Liver (tissue), 3 donors: ENCODE measurements at regions not wholly inside any gene's neighbourhood (a gene's known extent, or its start where the extent isn't known, plus 50 kb on each side); places are given as distances from the start of the nearest gene placed in this dataset.

Experiments used
- FOXA1 ChIP-seq: IDR thresholded peaks from 2 replicates; pipeline ENCODE4 v1.6.1; 2016; ENCODE audit warnings: antibody characterized with exemption
- GABPA ChIP-seq, 2 donors: IDR thresholded peaks in 1 of 2; conservative IDR thresholded peaks in 1 of 2; 2 replicates each; pipeline ENCODE4 v1.6.1; 2016; ENCODE audit warnings: antibody characterized with exemption in 2 of 2, mild to moderate bottlenecking in 1 of 2, moderate library complexity in 1 of 2
- HNF4A ChIP-seq, 2 donors: conservative IDR thresholded peaks; 2 replicates each; pipeline ENCODE4 v1.6.1; 2016; ENCODE audit warnings: antibody characterized with exemption in 2 of 2, mild to moderate bottlenecking in 2 of 2
- JUND ChIP-seq, 2 donors: IDR thresholded peaks; 2 replicates each; pipeline ENCODE4 v1.6.1; 2016; ENCODE audit warnings: antibody characterized with exemption in 2 of 2
- NR2F2 ChIP-seq: IDR thresholded peaks from 2 replicates; pipeline ENCODE4 v1.6.1; 2016; ENCODE audit warnings: antibody characterized with exemption
- RAD21 ChIP-seq, 2 donors: IDR thresholded peaks; 2 replicates each; pipeline ENCODE4 v1.6.1; 2016; ENCODE audit warnings: antibody characterized with exemption in 2 of 2, mild to moderate bottlenecking in 2 of 2
- SP1 ChIP-seq: IDR thresholded peaks from 2 replicates; pipeline ENCODE4 v1.6.1; 2018; ENCODE audit warnings: antibody characterized with exemption, mild to moderate bottlenecking
- TAF1 ChIP-seq: conservative IDR thresholded peaks from 2 replicates; pipeline ENCODE4 v1.6.1; 2016; ENCODE audit warnings: antibody characterized with exemption, mild to moderate bottlenecking
- YY1 ChIP-seq: IDR thresholded peaks from 2 replicates; pipeline ENCODE4 v1.6.1; 2016; ENCODE audit warnings: antibody characterized with exemption, mild to moderate bottlenecking
- TF ChIP-seq, protein P1 (sequence below): IDR thresholded peaks from 2 replicates; pipeline ENCODE4 v1.6.1; 2016; ENCODE audit warnings: antibody characterized with exemption
- TF ChIP-seq, protein P2 (sequence below): IDR thresholded peaks from 2 replicates; pipeline ENCODE4 v1.6.1; 2016; ENCODE audit warnings: antibody characterized with exemption
- TF ChIP-seq, protein P3 (sequence below): fragments of 150-350 bp; IDR thresholded peaks from 2 replicates; pipeline ENCODE4 v1.5.1; 2017; ENCODE audit warnings: improper control_type of control experiment, low read depth, low read length; ENCODE audit not compliant: missing input control
- TF ChIP-seq, protein P4 (sequence below): IDR thresholded peaks from 2 replicates; pipeline ENCODE4 v1.6.1; 2016; ENCODE audit warnings: antibody characterized with exemption, mild to moderate bottlenecking
- donor health status: healthy.
- donor health status: healthy.

DNA sequence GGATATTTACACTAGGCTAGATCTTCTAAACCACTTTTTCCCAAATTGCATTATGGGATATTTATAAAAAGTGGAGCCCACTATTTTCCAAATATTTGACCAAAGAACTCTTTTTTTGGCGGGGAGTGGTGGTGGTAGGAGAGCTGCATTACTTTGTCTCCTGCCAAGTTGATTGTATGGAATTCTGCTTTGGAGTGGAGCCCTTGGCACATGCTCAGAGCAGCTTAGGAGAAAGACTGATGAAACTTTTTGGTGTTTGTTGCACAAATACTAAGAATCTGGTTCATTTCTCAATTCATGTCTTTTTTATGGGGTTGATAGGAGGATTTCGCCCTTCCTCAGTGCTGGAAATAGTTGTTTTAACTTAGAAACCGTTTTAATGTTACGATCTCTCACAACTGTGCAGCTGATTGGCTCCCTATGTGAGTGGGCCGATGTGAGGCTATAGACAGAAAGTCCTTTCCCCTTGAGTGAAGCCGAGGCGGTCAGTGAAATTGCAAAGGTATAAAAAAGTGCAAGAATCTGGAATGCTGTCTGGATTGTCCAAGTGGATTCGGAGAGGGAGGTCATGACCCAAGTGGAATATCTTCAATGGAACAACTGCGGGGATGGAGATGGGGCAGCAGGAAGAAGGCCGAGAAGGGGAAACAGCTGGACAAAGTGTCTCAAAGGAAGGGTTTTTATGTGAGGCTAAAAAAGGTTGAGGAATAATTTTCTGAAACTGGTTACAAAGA lies 415.9 kb downstream of the FGF9 start:
- TF ChIP-seq HNF4A (conservative IDR thresholded peaks at IDR 0.05) (no peak), TAF1 (no peak), FOXA1 (no peak), RAD21 (IDR thresholded peaks at IDR 0.05) (no peak), GABPA (IDR thresholded peaks at IDR 0.05 in 1 of 2, conservative IDR thresholded peaks at IDR 0.05 in 1 of 2) (no peak), SP1 (no peak), YY1 (no peak), NR2F2 (no peak), JUND (IDR thresholded peaks at IDR 0.05) (no peak)
- TF ChIP-seq, protein P1, sequence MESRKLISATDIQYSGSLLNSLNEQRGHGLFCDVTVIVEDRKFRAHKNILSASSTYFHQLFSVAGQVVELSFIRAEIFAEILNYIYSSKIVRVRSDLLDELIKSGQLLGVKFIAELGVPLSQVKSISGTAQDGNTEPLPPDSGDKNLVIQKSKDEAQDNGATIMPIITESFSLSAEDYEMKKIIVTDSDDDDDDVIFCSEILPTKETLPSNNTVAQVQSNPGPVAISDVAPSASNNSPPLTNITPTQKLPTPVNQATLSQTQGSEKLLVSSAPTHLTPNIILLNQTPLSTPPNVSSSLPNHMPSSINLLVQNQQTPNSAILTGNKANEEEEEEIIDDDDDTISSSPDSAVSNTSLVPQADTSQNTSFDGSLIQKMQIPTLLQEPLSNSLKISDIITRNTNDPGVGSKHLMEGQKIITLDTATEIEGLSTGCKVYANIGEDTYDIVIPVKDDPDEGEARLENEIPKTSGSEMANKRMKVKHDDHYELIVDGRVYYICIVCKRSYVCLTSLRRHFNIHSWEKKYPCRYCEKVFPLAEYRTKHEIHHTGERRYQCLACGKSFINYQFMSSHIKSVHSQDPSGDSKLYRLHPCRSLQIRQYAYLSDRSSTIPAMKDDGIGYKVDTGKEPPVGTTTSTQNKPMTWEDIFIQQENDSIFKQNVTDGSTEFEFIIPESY: no peak
- TF ChIP-seq, protein P2, sequence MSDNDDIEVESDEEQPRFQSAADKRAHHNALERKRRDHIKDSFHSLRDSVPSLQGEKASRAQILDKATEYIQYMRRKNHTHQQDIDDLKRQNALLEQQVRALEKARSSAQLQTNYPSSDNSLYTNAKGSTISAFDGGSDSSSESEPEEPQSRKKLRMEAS: no peak
- TF ChIP-seq, protein P3, sequence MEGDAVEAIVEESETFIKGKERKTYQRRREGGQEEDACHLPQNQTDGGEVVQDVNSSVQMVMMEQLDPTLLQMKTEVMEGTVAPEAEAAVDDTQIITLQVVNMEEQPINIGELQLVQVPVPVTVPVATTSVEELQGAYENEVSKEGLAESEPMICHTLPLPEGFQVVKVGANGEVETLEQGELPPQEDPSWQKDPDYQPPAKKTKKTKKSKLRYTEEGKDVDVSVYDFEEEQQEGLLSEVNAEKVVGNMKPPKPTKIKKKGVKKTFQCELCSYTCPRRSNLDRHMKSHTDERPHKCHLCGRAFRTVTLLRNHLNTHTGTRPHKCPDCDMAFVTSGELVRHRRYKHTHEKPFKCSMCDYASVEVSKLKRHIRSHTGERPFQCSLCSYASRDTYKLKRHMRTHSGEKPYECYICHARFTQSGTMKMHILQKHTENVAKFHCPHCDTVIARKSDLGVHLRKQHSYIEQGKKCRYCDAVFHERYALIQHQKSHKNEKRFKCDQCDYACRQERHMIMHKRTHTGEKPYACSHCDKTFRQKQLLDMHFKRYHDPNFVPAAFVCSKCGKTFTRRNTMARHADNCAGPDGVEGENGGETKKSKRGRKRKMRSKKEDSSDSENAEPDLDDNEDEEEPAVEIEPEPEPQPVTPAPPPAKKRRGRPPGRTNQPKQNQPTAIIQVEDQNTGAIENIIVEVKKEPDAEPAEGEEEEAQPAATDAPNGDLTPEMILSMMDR: no peak
- TF ChIP-seq, protein P4, sequence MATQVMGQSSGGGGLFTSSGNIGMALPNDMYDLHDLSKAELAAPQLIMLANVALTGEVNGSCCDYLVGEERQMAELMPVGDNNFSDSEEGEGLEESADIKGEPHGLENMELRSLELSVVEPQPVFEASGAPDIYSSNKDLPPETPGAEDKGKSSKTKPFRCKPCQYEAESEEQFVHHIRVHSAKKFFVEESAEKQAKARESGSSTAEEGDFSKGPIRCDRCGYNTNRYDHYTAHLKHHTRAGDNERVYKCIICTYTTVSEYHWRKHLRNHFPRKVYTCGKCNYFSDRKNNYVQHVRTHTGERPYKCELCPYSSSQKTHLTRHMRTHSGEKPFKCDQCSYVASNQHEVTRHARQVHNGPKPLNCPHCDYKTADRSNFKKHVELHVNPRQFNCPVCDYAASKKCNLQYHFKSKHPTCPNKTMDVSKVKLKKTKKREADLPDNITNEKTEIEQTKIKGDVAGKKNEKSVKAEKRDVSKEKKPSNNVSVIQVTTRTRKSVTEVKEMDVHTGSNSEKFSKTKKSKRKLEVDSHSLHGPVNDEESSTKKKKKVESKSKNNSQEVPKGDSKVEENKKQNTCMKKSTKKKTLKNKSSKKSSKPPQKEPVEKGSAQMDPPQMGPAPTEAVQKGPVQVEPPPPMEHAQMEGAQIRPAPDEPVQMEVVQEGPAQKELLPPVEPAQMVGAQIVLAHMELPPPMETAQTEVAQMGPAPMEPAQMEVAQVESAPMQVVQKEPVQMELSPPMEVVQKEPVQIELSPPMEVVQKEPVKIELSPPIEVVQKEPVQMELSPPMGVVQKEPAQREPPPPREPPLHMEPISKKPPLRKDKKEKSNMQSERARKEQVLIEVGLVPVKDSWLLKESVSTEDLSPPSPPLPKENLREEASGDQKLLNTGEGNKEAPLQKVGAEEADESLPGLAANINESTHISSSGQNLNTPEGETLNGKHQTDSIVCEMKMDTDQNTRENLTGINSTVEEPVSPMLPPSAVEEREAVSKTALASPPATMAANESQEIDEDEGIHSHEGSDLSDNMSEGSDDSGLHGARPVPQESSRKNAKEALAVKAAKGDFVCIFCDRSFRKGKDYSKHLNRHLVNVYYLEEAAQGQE: no peak
